Spinal cord (tissue), 9 donors: ENCODE measurements at regions not wholly inside any gene's neighbourhood (a gene's known extent, or its start where the extent isn't known, plus 50 kb on each side); places are given as distances from the start of the nearest gene placed in this dataset.
A peak's percentile ranks its signal among the peaks of the same experiment; 100 is the strongest.

Experiments
- DNase-seq, 6 donors: peaks; one replicate each; pipeline versions ENCODE4 v3.0.0 to v3.0.0-alpha.2; 2013 to 2015; ENCODE audit warnings: low spot score in 6 of 6, low read depth in 4 of 6
- H3K27ac ChIP-seq: one replicate; pipeline ENCODE4 v1.5.1; 2013; ENCODE audit warnings: low read depth, low read length, control low read depth
- H3K27me3 ChIP-seq: one replicate; pipeline ENCODE4 v1.6.1; 2013; ENCODE audit warnings: low read length; ENCODE audit not compliant: control insufficient read depth, insufficient read depth
- H3K36me3 ChIP-seq: one replicate; pipeline ENCODE4 v1.6.1; 2013; ENCODE audit warnings: low read length; ENCODE audit not compliant: control insufficient read depth, insufficient read depth
- H3K4me1 ChIP-seq: one replicate; pipeline ENCODE4 v1.6.1; 2013; ENCODE audit warnings: low read length; ENCODE audit not compliant: control insufficient read depth, insufficient read depth
- H3K4me3 ChIP-seq: one replicate; pipeline ENCODE4 v1.5.1; 2013; ENCODE audit warnings: low read depth, low read length, control low read depth
- H3K9me3 ChIP-seq: one replicate; pipeline ENCODE4 v1.6.1; 2013; ENCODE audit warnings: low read length; ENCODE audit not compliant: control insufficient read depth, insufficient read depth
- WGBS: methylation state at CpG from one replicate; pipeline ENCODE4 v1.1.5; 2013; ENCODE audit warnings: missing lambda C conversion rate; ENCODE audit not compliant: insufficient coverage; 5-methylcytosine and 5-hydroxymethylcytosine counted together
- donor health status: healthy.

- H3K27ac ChIP-seq, result no peak overlapping the region
- H3K4me1 ChIP-seq, result peaks cover 11% of the 10 kb centered on the region
- no peaks in the 10 kb centered on the region for H3K9me3 ChIP-seq
- H3K27me3 ChIP-seq, result no peaks in the 10 kb centered on the region
- H3K36me3 ChIP-seq, result no peaks in the 10 kb centered on the region
- DNase-seq, result no peak
- H3K4me3 ChIP-seq, result no peak overlapping the region
- 94% methylated on average over 9 of the region's 9 CpGs for WGBS
These were observed 189.1 kb downstream of the FAM43A start for GRCh38 chr3:194874783-194875182.

DNA sequence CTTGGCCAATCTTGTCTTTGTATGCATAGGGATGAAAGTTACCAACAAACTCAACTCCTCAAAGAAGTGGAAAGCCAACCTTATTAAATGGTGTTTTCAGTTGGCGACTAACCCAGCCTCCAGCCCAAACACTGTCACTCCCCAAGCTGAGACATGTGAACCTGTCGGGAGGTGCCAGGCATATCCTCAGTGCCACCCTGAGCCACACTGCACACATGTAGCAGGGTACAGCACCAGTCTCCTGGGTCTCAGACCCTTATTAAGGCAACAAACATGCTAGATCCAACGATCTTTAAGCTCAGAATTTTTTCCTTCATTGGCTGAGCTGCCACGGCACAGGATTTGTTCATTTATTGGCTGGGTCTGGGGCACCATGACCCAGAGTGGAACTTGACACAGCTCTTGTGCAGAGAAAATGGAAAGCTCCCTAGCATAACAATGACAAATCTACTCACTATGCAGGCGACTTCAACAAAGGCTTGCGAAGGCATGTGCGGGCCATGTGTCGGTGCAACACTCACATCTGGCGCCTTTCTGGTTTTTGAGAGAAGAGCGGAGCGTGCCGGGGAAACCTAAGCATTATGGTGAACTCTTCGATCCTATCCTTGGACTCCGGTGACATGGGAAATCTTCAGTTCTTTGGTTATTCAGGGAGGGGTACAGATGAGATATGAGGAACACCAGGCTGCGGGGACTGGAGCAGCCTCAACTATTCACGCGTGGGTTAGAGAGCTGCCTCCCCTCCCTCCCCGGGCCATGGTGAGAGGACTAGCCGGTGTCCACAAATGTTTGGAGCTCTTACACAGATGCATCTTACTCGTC, 190.1 kb downstream of the FAM43A start:
- no peak for DNase-seq
- no peaks in the 10 kb centered on the region for H3K36me3 ChIP-seq
- H3K27ac ChIP-seq, result no peak overlapping the region
- no peak overlapping the region for H3K4me3 ChIP-seq
- H3K9me3 ChIP-seq, result no peaks in the 10 kb centered on the region
- H3K27me3 ChIP-seq, result no peaks in the 10 kb centered on the region
- 85% methylated on average over 20 of the region's 20 CpGs for WGBS
- H3K4me1 ChIP-seq, result peaks cover 21% of the 10 kb centered on the region

DNA sequence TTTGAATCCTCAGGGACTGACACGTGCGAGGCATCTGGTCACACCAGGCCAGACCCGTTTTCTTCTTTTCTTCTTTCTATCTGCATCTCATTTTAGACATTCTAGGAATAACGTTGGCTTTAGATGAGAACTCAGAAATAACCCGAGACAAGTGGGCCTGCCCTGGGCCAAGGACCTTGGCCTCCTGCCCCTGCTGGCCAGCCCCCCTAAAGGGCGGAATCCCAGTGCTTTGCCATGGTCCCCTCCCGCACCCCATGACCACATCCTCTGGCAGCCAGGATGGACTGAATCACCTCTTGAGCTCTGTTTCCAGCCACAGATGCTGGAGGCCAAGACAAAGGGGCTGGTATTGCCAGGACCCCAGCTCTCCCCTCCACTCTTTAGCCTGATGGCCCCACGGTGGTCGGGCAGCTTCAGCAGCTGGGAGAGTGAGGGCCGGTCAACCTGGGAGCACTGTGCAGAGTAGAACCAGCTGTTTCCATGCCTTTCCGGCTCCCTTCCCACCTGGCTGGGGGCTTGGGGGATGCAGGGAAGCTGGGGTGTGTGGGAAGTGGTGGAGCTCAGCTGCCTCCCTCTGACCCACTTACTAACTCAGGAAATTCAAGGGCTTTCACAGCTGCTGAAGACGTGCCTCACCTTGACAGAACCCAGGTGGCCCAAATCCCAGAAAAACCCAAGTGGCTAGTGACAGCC, 190.9 kb downstream of the FAM43A start:
- DNase-seq, result no peak
- no peak overlapping the region for H3K27ac ChIP-seq
- 85% methylated on average over 10 of the region's 12 CpGs for WGBS
- H3K27me3 ChIP-seq, result no peaks in the 10 kb centered on the region
- no peaks in the 10 kb centered on the region for H3K36me3 ChIP-seq
- no peaks in the 10 kb centered on the region for H3K9me3 ChIP-seq
- H3K4me3 ChIP-seq, result no peak overlapping the region
- H3K4me1 ChIP-seq, result peaks cover 26% of the 10 kb centered on the region

GRCh38 chr3:194877291-194878119, 191.8 kb downstream of the FAM43A start:
- 88% methylated on average over 23 of the region's 24 CpGs for WGBS
- H3K27ac ChIP-seq, result no peak overlapping the region
- H3K36me3 ChIP-seq, result no peaks in the 10 kb centered on the region
- no peak for DNase-seq
- no peak overlapping the region for H3K4me3 ChIP-seq
- peaks cover 2% of the 10 kb centered on the region for H3K27me3 ChIP-seq
- H3K9me3 ChIP-seq, result no peaks in the 10 kb centered on the region
- H3K4me1 ChIP-seq, result peaks cover 21% of the 10 kb centered on the region

DNA sequence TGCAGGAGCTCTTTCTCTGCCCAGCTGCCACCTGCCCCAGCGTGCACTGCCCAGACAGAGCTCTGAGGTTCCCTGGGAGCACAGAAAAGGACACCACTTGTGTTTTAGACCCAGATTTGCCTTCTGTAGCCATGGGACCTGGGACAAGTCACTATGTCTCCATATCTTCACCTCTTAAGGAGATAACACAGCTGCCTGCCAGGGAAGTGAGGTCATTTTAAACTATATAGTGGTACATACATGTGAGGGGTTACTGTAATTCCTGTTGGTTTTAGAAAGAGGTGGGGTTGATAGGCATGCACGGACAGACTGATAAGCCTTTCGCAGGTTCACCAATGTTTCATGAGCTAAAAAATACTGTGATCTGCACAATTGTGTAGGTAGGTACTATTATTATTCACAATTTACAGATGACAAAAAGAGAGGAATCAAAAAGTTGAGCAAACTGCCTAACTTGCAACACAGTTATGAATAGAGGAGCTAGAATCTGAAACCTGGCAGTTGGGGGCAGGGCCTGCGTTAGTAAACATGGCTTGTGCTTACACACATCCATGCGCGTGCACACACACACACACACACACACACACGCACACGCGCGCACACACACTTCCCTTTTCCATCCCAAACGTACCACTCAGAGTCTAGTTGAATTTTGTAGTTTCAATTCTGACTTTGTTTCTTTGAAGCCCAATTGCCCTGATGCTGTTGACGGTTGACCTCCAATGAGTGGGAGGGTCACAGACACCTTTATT, 193.6 kb downstream of the FAM43A start:
- DNase-seq, result no peak
- no peaks in the 10 kb centered on the region for H3K36me3 ChIP-seq
- 60% methylated on average over 2 of the region's 12 CpGs for WGBS
- H3K27me3 ChIP-seq, result peaks cover 2% of the 10 kb centered on the region
- H3K27ac ChIP-seq, result no peak overlapping the region
- H3K9me3 ChIP-seq, result peaks cover 7% of the 10 kb centered on the region
- H3K4me1 ChIP-seq, result peaks cover 21% of the 10 kb centered on the region
- H3K4me3 ChIP-seq, result no peak overlapping the region

GRCh38 chr3:194879991-194880939, 194.6 kb downstream of the FAM43A start:
- Histone ChIP-seq H3K36me3 (no peaks in the 10 kb centered on the region), H3K4me1 (peaks cover 21% of the 10 kb centered on the region), H3K4me3 (no peak overlapping the region), H3K27ac (peak overlapping the region; percentile 43), H3K9me3 (peaks cover 12% of the 10 kb centered on the region), H3K27me3 (peaks cover 2% of the 10 kb centered on the region)
- WGBS, result 31% methylated on average over 9 of the region's 12 CpGs
- peak in 4 of 6 donors; percentile 35 to 88 (median 56) for DNase-seq

DNA sequence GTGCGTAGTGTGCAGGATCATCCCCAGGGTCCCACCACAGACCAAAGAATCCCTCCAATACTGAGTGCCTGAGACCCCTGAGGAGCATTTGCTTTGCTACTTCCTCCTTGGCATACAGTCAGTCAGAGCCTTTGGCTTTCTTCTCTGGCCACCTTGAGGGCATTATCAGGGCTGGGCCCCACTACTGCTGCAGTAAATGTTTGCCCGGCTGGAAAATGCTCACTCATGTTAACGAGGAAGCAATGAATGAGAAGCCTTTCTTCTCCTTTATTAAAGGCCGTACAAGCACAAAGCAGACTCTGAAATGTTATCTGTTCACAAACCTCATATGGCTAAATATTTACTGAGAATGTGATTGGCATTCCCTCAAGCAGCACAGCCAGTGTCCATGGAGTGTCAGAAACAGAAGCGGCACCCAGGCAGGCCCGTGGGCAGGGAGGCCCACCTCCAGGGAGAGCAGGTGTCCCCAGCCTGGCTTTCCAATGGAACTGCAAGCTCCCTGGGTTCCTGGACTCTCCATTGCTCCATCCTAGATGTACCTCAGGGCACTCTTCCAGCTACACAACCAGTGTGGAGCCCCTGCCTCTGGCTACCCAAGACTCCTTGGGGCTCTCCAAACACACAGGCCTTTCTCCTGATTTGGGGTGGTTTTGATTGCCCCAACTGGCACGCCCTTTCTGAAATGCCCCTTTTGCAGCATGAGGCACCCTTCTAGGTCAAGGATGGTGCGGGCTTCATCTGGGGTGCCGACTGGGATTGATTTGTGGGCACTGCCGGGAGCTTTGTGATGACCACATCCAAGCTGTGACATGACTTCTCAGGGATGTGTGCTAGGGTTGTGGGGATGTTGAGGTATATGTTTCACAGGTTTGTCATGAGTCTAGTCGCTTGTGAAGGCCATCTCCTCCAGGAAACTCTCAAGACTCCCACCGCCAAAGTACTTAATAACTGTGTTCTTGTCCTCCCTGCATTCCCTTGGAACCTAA, 195.6 kb downstream of the FAM43A start:
- peak overlapping the region; percentile 43 for H3K27ac ChIP-seq
- peak in 1 of 6 donors; percentile 15 for DNase-seq

More for the DNA sequence above, 195.6 kb downstream of the FAM43A start:
- H3K4me1 ChIP-seq, result peaks cover 21% of the 10 kb centered on the region
- 78% methylated on average over 11 of the region's 12 CpGs for WGBS
- H3K4me3 ChIP-seq, result no peak overlapping the region
- H3K27me3 ChIP-seq, result peaks cover 2% of the 10 kb centered on the region
- H3K9me3 ChIP-seq, result peaks cover 12% of the 10 kb centered on the region
- no peaks in the 10 kb centered on the region for H3K36me3 ChIP-seq
